Activated T-cell treated with anti-CD3 and anti-CD28 coated beads, Interleukin-2, amount 50 U/mL, for 72 hours (primary cell): ENCODE measurements at regions not wholly inside any gene's neighbourhood (a gene's known extent, or its start where the extent isn't known, plus 50 kb on each side); places are given as distances from the start of the nearest gene placed in this dataset.
A peak's percentile ranks its signal among the peaks of the same experiment; 100 is the strongest.
"Not testable (repeated sequence)": the region's sequence is repeated elsewhere in the genome, so short reads cannot be mapped to it uniquely, and the experiment has no call there.

ENCODE experiments used
- ATAC-seq, 2 donors: fragments of 150-1000 bp; cut with Tn5 transposase; replicated peaks in 1 of 2; 2 replicates each; pipeline ENCODE4 v1.10.0; 2021; ENCODE audit warnings: moderate library complexity in 2 of 2, mild to moderate bottlenecking in 1 of 2
- DNase-seq, 2 donors: peaks; one replicate each; pipeline ENCODE4 v3.0.0; 2021 to 2022; ENCODE audit warnings: mixed read lengths in 1 of 2
- H3K27ac Mint-ChIP-seq: one replicate; pipeline ENCODE4 v1.8.0; 2022; ENCODE audit warnings: mild to moderate bottlenecking, moderate library complexity, mixed read lengths
- H3K27me3 Mint-ChIP-seq: one replicate; pipeline ENCODE4 v1.8.0; 2022; ENCODE audit warnings: low read depth, mixed read lengths
- H3K36me3 Mint-ChIP-seq, 2 donors: one replicate each; pipeline ENCODE4 v1.8.0; 2022; ENCODE audit warnings: mixed read lengths in 2 of 2, mild to moderate bottlenecking in 1 of 2; ENCODE audit not compliant: insufficient read depth in 2 of 2
- H3K4me1 Mint-ChIP-seq: one replicate; pipeline ENCODE4 v1.8.0; 2022; ENCODE audit warnings: low read depth, mixed read lengths
- H3K4me3 Mint-ChIP-seq, 2 donors: one replicate each; pipeline ENCODE4 v1.8.0; 2022; ENCODE audit warnings: mild to moderate bottlenecking in 2 of 2, mixed read lengths in 2 of 2, moderate library complexity in 2 of 2
- H3K9me3 Mint-ChIP-seq, 2 donors: one replicate each; pipeline ENCODE4 v1.8.0; 2022; ENCODE audit warnings: mixed read lengths in 2 of 2

DNA sequence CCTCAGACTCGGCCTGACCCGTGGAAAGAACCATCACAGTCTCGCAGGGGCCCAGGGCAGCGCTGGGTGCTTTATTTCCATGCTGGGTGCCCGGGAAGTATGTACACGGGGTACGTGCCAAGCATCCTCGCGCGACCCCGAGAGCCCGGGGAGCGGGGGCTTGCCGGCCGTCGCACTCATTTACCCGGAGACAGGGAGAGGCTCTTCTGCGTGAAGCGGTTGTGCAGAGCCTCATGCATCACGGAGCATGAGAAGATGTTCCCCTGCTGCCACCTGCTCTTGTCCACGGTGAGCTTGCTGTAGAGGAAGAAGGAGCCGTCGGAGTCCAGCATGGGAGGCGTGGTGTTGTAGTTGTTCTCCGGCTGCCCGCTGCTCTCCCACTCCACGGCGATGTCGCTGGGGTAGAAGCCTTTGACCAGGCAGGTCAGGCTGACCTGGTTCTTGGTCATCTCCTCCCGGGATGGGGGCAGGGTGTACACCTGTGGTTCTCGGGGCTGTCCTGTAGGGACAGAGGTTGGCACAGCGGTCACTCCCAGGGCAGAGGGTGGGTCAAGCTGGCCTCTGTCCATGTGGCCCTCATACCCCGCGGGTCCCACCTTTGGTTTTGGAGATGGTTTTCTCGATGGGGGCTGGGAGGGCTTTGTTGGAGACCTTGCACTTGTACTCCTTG lies 242.8 kb downstream of the TMEM121 start:
- not testable (repeated sequence) for ATAC-seq, H3K9me3 Mint-ChIP-seq, H3K4me3 Mint-ChIP-seq, H3K4me1 Mint-ChIP-seq, H3K27ac Mint-ChIP-seq, DNase-seq, H3K27me3 Mint-ChIP-seq, H3K36me3 Mint-ChIP-seq

DNA sequence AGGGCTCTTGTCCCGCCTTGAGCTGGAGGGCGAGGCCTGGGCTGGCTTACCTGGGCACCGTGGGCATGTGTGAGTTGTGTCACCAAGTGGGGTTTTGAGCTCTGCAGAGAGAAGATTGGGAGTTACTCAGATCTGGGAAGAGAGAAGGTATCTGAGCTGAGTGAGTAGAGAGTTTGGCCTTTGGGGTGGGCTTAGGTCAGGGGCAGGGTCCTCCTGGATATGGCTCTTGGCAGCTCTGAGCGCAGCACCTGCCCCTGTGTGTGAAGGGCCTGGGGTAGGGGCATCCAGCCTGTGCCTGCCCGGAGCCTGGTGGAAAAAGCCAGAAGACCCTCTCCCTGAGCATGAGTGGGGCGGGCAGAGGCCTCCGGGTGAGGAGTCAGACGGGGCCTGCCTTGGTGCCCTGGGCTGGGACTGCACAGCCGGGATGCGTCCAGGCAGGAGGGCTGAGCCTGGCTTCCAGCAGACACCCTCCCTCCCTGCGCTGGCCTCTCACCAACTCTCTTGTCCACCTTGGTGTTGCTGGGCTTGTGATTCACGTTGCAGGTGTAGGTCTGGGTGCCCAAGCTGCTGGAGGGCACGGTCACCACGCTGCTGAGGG lies 244.3 kb downstream of the TMEM121 start:
- not testable (repeated sequence) for H3K9me3 Mint-ChIP-seq, H3K4me3 Mint-ChIP-seq, ATAC-seq, H3K27ac Mint-ChIP-seq, H3K4me1 Mint-ChIP-seq, DNase-seq, H3K27me3 Mint-ChIP-seq, H3K36me3 Mint-ChIP-seq

- not testable (repeated sequence) for H3K4me1 Mint-ChIP-seq, DNase-seq, H3K9me3 Mint-ChIP-seq, H3K27ac Mint-ChIP-seq, H3K4me3 Mint-ChIP-seq, H3K36me3 Mint-ChIP-seq, H3K27me3 Mint-ChIP-seq
- ATAC-seq = peak in 1 of 2 donors; percentile 15
Measured at GRCh38 chr14:105771261-105772226, 245.2 kb downstream of the TMEM121 start.

DNA sequence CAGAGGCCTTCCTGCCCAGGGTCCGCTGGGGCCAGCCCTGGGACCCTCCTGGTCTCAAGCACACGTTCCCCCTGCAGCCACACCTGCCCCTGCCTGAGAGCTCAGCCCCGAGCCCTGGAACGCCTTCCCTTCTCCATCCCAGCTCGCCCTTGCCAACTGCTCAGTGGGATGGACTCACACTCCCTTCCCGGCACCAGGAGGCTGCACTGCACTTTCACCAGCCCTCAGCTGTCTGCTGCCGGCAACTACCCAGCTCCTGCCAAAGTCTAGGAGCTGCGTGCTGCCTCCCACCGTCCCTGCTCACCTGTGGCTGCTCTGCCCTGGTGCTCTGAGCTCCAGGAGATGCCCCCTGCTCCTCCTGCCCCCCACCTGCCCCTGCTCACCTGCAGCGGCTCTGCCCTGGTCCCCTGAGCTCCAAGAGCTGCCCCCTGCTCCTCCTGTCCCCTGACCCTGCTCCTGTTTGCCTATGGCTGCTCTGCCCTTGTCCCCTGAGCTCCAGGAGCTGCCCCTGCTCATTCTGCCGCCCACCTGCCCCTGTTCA lies 246.4 kb downstream of the TMEM121 start:
- H3K27me3 Mint-ChIP-seq, H3K4me1 Mint-ChIP-seq, DNase-seq, H3K27ac Mint-ChIP-seq, H3K36me3 Mint-ChIP-seq, H3K4me3 Mint-ChIP-seq, H3K9me3 Mint-ChIP-seq, ATAC-seq: not testable (repeated sequence)

GRCh38 chr14:105773584-105773983 lies 247.2 kb downstream of the TMEM121 start:
- H3K27me3 Mint-ChIP-seq = peaks cover 7% of the 10 kb centered on the region
- H3K9me3 Mint-ChIP-seq = peaks cover 7% of the 10 kb centered on the region in 2 donors
- H3K4me3 Mint-ChIP-seq = no peak overlapping the region
- H3K27ac Mint-ChIP-seq = no peak overlapping the region
- peaks cover 9% of the 10 kb centered on the region for H3K4me1 Mint-ChIP-seq
- no peaks in the 10 kb centered on the region for H3K36me3 Mint-ChIP-seq
- ATAC-seq (no peak), DNase-seq (no peak)

DNA sequence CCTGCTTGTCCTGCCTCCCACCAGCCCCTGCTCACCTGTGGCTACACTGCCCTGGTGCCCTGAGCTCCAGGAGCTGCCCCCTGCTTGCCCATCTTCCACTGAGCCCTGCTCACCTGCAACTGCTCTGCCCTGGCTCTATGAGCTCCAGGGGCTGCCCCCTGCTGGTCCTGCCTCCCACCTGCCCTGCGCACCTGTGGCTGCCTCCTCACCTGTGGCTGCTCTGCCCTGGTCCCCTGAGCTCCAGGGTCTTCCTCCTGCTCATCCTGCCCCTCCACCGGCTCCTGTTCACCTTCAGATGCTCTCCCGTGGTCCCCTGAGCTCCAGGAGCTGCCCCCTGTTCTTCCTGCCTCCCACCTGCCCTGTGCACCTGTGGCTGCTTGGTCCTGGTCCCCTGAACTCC lies 247.6 kb downstream of the TMEM121 start:
- H3K4me3 Mint-ChIP-seq = no peak overlapping the region
- peaks cover 7 to 8% of the 10 kb centered on the region in 2 donors for H3K9me3 Mint-ChIP-seq
- ATAC-seq (no peak), DNase-seq (no peak)
- H3K27me3 Mint-ChIP-seq = peaks cover 7% of the 10 kb centered on the region
- no peak overlapping the region for H3K27ac Mint-ChIP-seq
- no peaks in the 10 kb centered on the region for H3K36me3 Mint-ChIP-seq
- peaks cover 9% of the 10 kb centered on the region for H3K4me1 Mint-ChIP-seq

DNA sequence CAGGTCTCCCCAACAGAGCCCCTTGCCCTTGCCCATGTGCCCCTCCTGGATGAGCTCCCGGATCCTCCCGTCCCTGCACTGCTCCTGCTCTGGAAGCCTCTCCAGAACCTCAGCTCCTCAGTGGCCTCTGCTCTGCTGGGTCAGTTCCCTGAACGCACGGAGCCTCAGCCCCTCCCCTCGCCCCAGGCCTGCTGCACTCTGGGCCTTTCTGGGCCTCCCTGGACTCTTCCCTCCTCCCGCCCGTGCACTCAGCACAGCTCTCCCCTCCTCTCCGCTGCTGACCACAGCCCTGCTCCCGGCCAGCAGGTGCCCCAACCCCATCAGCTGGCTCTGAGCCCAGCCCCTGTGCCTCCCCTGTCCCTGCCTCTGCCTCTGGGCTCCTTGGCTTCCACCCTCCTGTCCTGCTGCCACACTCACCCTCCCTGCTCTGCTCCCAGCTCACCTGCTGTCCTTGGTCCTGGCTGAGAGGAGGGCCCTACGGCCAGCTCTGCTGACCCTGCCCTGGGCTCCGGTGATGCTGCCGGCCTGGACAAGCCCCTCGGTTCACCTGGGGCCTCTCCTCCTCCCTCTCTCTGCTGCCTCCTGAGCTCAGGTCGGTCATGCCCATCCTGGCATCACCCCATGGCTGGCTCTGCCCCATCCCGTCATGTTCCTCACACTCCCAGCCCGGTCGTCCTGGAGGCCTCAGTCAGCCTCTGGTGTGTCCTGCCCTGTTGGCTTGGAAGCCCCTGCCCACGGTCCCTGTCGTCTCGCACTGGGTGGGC lies 248.4 kb downstream of the TMEM121 start:
- not testable (repeated sequence) for ATAC-seq, H3K4me3 Mint-ChIP-seq, H3K27ac Mint-ChIP-seq

GRCh38 chr14:105775349-105775923 lies 249.1 kb downstream of the TMEM121 start:
- H3K4me1 Mint-ChIP-seq, DNase-seq, H3K27ac Mint-ChIP-seq, H3K36me3 Mint-ChIP-seq, H3K4me3 Mint-ChIP-seq, H3K27me3 Mint-ChIP-seq: not testable (repeated sequence)
- H3K9me3 Mint-ChIP-seq = peaks cover 14 to 16% of the 10 kb centered on the region in 2 donors
- peak in 1 of 2 donors; percentile 36 for ATAC-seq

More for the DNA sequence above, 248.4 kb downstream of the TMEM121 start:
- H3K27me3 Mint-ChIP-seq, H3K4me1 Mint-ChIP-seq, H3K36me3 Mint-ChIP-seq, DNase-seq: not testable (repeated sequence)
- H3K9me3 Mint-ChIP-seq = peaks cover 11 to 12% of the 10 kb centered on the region in 2 donors

DNA sequence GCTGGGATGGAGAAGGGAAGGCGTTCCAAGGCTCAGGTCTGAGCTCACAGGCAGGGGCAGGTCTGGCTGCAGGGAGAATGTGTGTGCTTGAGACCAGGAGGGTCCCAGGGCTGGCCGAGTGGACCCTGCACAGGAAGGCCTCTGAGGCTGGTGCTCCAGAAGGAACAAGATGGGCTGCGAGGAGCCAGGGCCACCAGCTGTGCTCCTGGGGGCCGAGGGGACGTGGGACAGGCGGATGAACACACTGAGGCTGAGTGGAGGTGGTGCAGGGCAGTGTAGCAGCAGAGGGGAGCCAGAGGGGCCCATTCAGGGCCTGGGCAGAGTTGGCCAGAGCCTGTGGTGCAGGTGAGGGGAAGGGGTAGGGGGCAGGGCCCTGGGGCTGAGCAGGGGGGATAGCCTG lies 249.7 kb downstream of the TMEM121 start:
- H3K9me3 Mint-ChIP-seq = peaks cover 16 to 20% of the 10 kb centered on the region in 2 donors
- ATAC-seq = not testable (repeated sequence)

DNA sequence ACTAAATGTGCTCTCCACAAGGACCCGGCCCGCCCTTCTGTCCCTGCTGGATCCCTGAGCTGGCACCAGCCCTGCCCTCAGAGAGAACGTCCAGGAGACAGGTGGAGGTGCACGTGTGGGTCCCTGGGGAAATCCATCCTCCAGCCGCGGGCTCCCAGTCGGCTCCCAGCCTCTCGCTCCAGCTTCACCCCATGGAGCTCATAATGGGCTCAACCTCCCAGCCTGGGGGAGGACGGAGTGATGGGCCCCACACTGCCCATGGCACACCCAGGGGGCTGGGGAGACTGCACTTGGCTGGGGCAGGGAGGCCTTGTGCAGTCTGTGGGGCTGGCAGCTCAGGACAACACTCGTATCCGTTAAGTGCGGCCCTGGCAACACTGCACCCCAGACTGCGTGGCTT lies 250.5 kb downstream of the TMEM121 start:
- peaks cover 15% of the 10 kb centered on the region for H3K27me3 Mint-ChIP-seq
- H3K27ac Mint-ChIP-seq = no peak overlapping the region
- DNase-seq (no peak), ATAC-seq (no peak)
- peaks cover 6 to 13% of the 10 kb centered on the region in 2 donors for H3K36me3 Mint-ChIP-seq
- H3K4me3 Mint-ChIP-seq = no peak overlapping the region
- H3K4me1 Mint-ChIP-seq = peaks cover 9% of the 10 kb centered on the region
- peaks cover 19 to 25% of the 10 kb centered on the region in 2 donors for H3K9me3 Mint-ChIP-seq

More for the DNA sequence above, 249.7 kb downstream of the TMEM121 start:
- H3K4me1 Mint-ChIP-seq, H3K36me3 Mint-ChIP-seq, DNase-seq, H3K27ac Mint-ChIP-seq, H3K4me3 Mint-ChIP-seq: not testable (repeated sequence)
- H3K27me3 Mint-ChIP-seq = peaks cover 10% of the 10 kb centered on the region

DNA sequence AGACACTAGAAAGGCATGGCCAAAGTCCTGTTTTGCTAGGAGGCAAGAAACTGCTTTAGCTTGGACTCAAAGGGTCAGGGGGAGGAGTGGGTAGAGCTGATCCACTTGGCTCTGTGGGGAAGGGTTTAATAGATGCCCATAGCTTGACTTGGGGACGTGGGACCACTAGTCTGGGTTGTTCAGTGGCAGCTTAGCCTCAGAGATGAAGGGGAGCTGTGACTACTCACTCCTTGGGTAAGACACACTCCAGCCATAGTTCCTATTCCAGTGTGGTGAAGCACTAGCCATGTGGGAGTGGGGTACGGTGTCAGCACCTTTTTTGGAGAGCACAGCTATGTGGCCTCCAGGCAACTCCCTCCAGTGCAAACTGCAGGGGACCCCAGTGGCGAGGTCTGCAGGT lies 257.3 kb downstream of the TMEM121 start:
- Mint-ChIP-seq H3K4me1 (no peaks in the 10 kb centered on the region), H3K36me3 (peaks cover 6 to 13% of the 10 kb centered on the region in 2 donors), H3K27me3 (peaks cover 13% of the 10 kb centered on the region), H3K4me3 (no peak overlapping the region), H3K9me3 (peaks cover 15 to 21% of the 10 kb centered on the region in 2 donors), H3K27ac (no peak overlapping the region)
- ATAC-seq = no peak
- DNase-seq = no peak

DNA sequence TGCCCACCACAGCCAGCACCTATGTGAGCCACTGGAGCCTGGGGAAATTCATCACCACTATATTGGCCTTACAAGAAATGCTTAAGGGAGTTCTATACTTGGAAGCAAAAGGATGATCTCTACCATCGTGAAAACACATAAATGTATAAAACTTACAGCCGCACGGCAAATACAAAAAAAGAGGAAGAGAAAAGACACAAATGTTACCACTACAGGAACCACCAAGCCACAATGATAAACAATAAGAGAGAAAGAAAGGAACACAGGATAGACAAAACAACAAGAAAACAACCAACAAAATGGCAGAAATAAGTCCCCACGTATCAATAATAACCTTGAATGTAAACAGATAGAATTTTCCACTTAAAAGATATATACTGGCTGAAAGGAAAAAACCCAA lies 267.5 kb downstream of the TMEM121 start:
- no peak for DNase-seq
- Mint-ChIP-seq H3K27ac (no peak overlapping the region), H3K36me3 (peaks cover 0 to 2% of the 10 kb centered on the region in 2 donors), H3K4me3 (no peak overlapping the region), H3K4me1 (no peaks in the 10 kb centered on the region), H3K9me3 (no peaks in the 10 kb centered on the region), H3K27me3 (peaks cover 35% of the 10 kb centered on the region)
- ATAC-seq = no peak
